ENCODE measurements at regions not wholly inside any gene's neighbourhood (a gene's known extent, or its start where the extent isn't known, plus 50 kb on each side); places are given as distances from the start of the nearest gene placed in this dataset.
"Not testable (repeated sequence)": the region's sequence is repeated elsewhere in the genome, so short reads cannot be mapped to it uniquely, and the experiment has no call there.

GRCh38 chr16:52976539-52977167 lies 76.0 kb downstream of the CHD9NB start:
- DNase-seq (ENCODE audit: low read depth), result no peak

DNA sequence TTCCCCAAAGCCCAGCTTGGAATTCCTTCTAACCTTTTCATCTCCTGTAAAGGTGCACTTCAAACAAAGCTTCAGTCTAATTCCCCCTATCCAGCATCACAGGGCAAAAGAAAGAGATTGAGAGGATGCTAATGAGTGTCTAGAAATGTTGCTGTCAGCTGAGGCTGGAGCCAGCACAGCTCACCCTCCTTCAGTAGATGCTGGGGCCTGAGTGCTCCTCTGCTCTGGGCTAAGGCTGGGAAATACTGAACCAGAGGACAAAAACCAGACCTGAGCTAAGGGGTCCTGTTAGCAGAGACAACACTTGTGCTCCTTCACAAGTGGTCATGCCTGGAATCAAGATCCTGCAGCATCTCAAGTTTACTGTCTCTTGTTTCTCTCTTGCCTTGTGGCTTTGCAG lies 85.0 kb downstream of the CHD9NB start:
- DNase-seq (ENCODE audit: low read depth), result no peak

DNA sequence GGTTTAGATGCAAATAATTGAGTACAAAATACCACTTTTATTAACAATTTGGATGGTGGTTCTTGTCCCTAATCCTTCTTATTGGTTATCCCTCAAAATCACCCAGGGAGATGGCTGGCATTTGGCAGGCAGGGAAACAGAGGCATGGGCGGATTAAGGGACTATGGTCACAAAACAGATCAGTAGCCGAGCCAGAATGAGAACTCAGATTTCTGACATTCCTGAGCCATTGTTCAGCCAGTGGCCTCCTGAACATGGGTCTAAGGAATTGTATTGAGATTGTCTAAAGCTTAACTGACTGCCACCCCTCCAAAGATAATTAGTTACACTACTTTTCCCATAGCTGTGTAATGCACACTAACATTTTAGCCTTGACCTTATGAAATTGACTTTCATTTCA lies 88.4 kb downstream of the CHD9NB start:
- no peak for DNase-seq (ENCODE audit: low read depth)

GRCh38 chr16:52963855-52964242 lies 88.8 kb downstream of the CHD9NB start:
- no peak for DNase-seq (ENCODE audit: low read depth)

DNA sequence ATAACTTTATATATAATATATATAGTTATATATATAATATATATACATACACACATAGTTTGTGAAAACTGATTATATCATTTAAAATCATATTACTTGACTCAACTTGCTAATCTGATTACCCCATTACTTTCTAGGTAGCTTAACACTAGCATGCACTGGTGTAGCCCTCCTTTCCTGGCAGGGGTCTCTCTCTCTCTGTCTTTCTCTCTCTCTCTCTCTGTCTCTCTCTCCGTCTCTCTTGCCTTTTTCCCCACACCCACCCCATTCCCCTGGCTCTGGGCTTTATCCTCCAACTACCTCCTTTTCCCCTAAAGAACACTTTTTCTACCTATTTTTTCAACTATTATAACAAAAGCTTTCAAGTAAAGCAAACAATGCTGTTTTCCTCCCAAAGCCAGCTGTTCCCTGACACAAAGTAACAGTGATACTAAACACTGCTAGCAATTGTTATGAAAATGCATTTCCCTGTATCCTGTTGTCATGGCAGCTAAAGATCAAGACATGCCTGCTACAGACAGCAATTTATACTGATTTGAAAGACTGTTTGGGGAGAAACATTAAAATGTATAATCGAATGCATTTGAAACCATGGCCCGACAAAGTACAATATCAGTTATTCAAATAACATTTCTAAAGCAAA lies 89.4 kb downstream of the CHD9NB start:
- no peak for DNase-seq (ENCODE audit: low read depth)

- no peak for DNase-seq (ENCODE audit: low read depth)
Measured at GRCh38 chr16:52958951-52959350, 93.7 kb downstream of the CHD9NB start.

DNA sequence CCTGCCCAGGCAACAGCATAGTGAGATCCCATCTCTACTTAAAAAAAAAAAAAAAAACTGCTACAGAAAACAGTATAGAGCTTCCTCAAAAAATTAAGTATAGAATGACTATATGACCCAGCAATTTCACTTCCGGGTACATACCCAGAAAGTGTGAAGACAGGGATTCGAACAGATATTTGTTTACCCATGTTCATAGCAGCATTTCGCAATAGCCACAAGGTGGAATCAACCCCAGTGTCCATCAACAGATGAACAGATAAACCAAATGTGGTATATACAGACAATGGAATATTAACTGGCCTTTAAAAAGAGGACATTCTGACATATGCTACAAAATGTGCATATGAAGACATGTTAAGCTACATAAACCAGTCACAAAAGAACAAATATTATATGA lies 95.5 kb downstream of the CHD9NB start:
- no peak for DNase-seq (ENCODE audit: low read depth)

- DNase-seq (ENCODE audit: low read depth), result no peak
Measured at GRCh38 chr16:52956044-52956443, 96.7 kb downstream of the CHD9NB start.

DNA sequence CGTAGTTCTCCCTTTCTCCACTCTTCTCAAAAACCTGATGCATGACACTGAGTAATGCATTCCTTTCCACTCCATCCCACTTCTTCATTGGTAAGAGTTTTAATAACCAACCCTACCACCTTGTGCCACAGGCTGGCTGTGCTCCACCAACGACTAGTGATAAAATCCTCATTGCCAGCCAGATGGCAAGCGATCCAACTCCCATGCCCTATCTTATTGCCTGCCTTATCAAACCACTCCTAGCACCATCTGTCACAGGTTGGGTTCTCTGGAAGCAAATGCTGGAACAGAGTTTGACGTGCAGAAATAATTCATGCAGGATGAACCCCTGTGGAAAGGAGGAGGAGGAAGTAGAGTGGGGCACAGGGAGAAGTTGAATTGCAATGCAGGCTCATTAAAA lies 99.5 kb downstream of the CHD9NB start:
- no peak for DNase-seq (ENCODE audit: low read depth)

DNA sequence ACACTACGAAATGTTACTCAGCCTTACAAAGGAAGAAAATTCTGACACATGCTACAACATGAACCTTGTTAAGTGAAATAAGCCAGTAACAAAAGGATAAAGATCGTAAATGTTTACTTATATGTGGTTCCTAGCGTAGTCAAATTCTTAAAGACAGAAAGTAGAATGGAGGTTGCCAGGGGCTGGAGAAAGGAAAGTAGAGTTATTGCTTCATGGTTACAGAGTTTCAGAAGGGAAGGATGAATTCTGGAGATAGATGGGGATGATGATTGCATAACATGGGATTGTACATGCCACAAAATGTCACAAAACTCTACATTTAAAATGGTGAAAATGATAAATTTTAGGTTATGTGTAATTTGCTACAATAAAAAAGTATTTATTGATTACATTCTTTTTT lies 103.8 kb downstream of the CHD9NB start:
- DNase-seq (ENCODE audit: low read depth), result no peak

DNA sequence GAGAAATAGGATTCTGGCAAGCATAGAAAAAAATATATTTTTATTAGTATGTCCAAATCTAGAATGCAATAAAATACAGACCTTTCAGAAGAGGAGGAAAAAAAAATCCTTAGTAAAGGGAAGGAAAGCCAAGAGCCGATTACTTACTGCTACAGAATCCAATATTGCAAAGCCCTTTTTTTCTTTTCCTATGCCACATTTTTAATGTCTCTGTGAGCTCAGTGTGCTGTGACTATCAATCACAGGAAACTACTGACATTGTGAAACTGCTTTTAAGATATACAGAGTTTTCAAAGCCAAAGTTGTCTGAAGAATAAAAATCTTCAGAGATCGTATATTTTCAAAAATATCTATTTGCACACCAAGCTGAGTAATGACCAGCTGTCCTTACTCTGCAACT lies 120.4 kb downstream of the CHD9NB start:
- DNase-seq (ENCODE audit: low read depth), result no peak

DNA sequence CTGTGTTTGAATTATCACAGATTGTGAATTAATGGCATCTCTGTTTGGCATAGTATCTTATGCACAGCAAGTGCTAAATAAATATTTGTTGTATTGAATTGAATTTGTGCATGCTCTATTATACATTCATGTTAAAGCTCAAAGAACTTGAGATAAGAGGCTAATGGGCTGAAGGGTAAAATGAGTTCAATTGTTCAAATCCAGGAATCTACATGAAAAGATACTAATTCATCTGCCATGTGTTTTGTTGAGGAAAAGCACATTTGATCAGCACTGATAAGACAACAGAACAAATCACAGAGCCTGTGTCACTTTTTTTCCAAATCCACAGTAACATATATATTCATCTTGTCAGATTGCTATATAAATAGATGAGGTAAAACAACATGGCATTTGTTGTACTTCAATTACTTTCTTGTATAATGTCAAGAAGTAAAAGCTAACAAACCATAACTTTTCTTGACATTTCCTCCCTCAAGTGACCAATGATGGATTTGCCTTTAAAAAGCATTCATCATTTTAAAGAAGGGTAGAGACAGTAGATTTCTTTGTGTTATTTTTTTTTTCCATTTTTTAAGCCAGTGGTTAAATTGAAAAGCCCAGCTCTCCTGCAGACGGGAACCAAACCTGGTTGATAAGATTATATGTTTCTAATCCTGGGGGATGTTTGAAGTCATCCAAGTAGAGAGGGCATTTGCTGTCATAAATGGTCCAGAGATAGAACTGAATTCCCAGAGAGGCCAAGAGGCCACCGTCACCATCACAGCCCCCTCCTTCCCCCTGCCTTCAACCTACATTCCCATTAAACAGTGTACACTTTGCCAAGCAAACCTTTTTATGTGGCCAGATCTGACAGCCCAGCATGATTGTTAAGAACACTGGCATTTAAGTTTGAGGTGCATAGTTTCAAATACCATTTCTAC lies 123.0 kb downstream of the CHD9NB start:
- DNase-seq (ENCODE audit: low read depth), result no peak

- no peak for DNase-seq (ENCODE audit: low read depth)
Measured at GRCh38 chr16:52928955-52929354, 123.7 kb downstream of the CHD9NB start.

DNA sequence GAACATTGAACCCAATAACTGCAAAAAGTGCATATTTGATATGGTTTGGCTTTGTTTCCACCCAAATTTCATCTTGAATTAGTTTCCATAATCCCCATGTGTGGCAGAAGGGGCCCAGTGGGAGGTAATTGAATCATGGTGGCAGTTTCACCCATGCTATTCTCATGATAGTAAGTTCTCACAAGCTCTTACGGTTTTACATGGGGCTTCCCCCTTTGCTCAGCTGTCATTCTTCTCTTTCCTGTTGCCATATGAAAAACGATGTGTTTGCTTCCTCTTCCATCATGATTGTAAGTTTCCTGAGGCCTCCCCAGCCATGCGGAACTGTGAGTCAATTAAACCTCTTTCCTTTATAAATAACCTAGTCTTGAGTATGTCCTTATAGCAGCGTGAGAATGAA lies 127.6 kb downstream of the CHD9NB start:
- DNase-seq (ENCODE audit: low read depth), result no peak

DNA sequence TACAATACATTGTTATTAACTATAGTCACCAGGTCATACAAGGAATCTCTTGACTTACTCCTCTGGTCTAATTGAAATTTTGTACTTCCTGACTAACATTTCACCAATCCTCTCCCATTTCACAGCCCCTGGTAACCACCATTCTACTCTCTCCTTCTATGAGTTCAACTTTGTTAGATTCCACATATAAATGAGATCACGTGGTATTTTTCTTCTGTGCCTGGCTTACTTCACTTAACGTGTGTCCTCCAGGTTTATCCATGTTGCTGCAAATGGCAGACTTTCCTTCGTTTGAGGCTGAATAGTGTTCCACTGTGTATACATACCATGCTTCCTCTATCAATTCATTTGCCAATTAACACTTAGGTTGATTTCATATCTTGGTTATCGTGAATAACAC lies 128.5 kb downstream of the CHD9NB start:
- DNase-seq (ENCODE audit: low read depth), result no peak

GRCh38 chr16:52921104-52921503 lies 131.6 kb downstream of the CHD9NB start:
- no peak for DNase-seq (ENCODE audit: low read depth)

- no peak for DNase-seq (ENCODE audit: low read depth)
Measured at GRCh38 chr16:52920331-52920730, 132.4 kb downstream of the CHD9NB start.

GRCh38 chr16:52914428-52914827 lies 138.3 kb downstream of the CHD9NB start:
- DNase-seq (ENCODE audit: low read depth), result no peak

- DNase-seq (ENCODE audit: low read depth), result peak; percentile 11
Measured at GRCh38 chr16:52912565-52913173, 140.0 kb downstream of the CHD9NB start.

DNA sequence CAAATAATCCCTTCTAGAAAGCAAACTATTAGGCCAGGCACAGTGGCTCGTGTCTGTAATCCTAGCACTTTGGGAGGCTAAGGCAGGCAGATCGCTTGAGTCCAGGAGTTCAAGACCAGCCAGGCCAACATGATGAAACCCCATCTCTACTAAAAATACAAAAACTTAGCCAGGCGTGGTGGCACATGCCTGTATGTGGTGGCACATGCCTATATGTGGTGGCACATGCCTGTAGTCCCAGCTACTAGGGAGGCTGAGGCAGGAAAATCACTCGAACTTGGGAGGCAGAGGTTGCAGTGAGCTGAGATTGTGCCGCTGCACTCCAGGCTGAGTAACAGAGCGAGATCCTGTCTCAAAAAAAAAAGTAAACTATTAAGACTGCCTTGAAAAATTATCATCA lies 144.6 kb downstream of the CHD9NB start:
- DNase-seq (ENCODE audit: low read depth), result not testable (repeated sequence)

DNA sequence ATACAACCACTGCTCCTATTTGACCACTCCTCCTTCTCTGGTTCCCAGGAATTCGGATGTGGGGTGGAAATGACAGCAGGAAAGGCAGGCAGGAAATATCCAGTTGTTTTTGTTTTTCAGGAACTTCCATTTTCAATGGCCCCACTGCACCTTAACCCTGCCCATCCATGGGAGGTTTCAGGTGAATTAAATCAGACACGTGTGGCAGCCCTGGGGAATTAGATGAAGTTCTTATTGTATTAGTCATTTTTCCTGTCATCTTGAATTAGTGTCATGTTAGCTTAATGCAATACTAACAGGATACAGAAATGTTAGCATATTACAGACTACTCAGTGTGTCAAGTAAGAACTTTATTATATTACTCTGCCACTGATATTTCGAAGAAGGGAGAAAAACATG lies 146.4 kb downstream of the CHD9NB start:
- DNase-seq (ENCODE audit: low read depth), result no peak

DNA sequence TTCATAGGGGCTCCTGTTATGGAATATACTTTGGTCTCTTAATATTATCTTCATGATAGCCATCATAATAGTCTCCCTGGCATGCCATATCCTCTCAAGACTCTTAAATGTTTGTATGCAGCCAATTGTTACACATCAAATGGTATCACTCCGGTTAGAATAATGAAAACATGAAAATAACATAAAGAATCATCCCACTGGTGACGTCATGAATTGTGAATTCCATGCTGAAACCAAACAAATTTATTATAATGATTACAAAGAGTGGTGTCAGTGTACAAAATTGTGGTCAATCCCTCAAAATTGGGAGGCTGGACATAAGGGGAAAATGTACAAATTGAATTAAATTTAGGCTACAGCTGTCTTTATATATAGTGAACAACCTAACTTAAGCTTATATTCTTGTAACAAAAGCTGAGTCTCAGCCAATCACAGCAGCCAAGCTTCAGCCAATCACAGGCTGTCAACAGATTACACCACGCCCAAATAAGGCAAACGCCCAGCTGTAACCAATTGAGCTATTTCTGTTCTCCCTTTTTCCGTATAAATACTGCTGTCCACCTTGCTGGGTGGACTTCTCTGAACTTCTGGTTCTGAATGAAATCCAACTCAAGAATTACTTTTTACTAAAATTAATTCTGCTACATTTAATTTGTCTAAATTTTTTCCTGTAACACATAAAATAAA lies 156.1 kb downstream of the CHD9NB start:
- DNase-seq (ENCODE audit: low read depth), result no peak

All from Daoy (cell line).